Retinal pigment epithelial cell (primary cell): ENCODE measurements at regions not wholly inside any gene's neighbourhood (a gene's known extent, or its start where the extent isn't known, plus 50 kb on each side); places are given as distances from the start of the nearest gene placed in this dataset.

Experiments
- DNase-seq: peaks from one replicate; pipeline ENCODE4 v3.0.0-alpha.2; 2010; ENCODE audit warnings: low read depth
- H3K4me3 ChIP-seq: 2 replicates; pipeline ENCODE4 v1.5.1; 2011; ENCODE audit warnings: mild to moderate bottlenecking, low read length, control low read depth, moderate library complexity
- TF ChIP-seq, protein P1 (sequence below): conservative IDR thresholded peaks from 2 replicates; pipeline ENCODE4 v1.5.1; 2011; ENCODE audit warnings: low read depth, low read length, control low read depth, inconsistent platforms

DNA sequence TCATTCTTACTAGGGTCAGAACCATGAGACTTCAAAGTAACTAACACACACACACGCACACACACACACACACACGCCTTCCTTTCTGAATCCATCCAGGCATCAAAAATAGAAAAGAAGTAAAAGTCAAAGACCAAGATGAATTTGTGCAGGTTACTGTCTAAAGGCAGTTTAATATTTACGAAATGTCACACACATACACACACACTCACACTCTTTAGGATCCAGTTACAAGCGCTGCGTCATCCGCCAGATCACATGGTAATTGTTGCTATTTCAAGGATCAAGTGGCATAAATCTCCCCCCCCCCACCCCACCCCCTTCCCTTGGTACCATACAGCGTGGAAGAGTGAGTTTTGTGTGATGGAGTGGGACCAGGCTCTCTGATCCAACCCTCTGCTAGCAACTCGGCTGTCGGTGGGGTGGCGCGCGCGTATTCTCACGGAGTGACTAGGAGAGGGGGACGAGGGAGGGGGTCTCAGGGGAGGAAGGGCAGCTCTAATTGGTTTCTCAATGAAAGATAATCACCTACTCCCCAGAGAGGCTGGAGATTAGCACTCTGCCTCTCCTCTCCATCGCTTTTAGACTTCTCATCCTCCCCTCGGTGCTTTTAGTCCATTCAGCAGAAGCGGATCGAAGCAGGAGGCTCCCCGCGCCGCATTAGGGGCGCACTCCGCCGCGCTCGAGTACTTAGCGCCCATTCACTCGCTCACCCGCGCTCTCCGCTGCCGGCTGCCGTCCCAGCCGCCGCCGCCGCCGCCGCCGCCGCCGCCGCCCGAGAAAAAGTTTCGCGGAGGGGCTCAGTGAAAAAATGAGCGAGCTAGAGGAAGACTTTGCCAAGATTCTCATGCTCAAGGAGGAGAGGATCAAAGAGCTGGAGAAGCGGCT, 83.5 kb upstream of the PRKG1 start:
- peak; percentile 72 for DNase-seq
- TF ChIP-seq, protein P1, sequence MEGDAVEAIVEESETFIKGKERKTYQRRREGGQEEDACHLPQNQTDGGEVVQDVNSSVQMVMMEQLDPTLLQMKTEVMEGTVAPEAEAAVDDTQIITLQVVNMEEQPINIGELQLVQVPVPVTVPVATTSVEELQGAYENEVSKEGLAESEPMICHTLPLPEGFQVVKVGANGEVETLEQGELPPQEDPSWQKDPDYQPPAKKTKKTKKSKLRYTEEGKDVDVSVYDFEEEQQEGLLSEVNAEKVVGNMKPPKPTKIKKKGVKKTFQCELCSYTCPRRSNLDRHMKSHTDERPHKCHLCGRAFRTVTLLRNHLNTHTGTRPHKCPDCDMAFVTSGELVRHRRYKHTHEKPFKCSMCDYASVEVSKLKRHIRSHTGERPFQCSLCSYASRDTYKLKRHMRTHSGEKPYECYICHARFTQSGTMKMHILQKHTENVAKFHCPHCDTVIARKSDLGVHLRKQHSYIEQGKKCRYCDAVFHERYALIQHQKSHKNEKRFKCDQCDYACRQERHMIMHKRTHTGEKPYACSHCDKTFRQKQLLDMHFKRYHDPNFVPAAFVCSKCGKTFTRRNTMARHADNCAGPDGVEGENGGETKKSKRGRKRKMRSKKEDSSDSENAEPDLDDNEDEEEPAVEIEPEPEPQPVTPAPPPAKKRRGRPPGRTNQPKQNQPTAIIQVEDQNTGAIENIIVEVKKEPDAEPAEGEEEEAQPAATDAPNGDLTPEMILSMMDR = no peak
- H3K4me3 ChIP-seq = peak overlapping the region; percentile 77

DNA sequence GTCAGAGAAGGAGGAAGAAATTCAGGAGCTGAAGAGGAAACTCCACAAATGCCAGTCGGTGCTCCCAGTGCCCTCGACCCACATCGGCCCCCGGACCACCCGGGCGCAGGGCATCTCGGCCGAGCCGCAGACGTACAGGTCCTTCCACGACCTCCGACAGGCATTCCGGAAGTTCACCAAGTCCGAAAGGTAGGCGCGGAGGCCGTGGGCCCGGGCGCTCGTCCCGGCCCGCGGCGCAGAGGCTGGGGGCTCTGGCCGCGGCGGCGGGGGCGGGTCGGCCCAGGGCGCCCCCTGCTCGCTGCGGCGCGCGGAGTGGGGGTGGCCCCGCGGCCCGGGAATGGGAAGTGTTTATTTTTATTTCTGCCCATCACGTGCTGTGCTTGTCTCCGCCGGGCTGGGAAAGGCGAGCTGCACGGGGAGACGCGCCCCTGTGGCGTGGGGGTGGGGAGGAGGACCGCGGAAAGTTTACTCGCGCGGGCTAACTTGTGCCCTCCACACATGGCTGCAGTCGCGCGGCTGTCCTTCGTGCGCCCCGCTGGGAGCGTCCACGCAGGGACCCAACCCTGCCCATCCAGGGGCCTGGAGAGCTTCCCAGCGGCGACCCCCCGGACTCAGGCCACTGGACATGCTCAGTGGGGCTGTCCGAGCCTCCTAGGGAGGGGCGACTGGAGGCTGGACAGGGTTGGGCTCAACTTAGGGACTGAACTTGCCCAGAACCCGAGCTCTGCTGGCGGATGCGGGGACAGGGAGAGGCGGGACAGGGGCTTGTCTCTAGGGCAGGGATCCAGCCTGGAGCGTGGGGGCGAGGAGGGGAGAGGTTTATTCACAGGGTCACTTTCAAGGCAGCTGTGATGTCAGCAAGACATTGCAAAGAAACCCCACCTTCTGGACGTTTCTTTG, 82.6 kb upstream of the PRKG1 start:
- peak overlapping the region; percentile 77 for H3K4me3 ChIP-seq
- TF ChIP-seq, protein P1 = no peak
- DNase-seq = no peak

DNA sequence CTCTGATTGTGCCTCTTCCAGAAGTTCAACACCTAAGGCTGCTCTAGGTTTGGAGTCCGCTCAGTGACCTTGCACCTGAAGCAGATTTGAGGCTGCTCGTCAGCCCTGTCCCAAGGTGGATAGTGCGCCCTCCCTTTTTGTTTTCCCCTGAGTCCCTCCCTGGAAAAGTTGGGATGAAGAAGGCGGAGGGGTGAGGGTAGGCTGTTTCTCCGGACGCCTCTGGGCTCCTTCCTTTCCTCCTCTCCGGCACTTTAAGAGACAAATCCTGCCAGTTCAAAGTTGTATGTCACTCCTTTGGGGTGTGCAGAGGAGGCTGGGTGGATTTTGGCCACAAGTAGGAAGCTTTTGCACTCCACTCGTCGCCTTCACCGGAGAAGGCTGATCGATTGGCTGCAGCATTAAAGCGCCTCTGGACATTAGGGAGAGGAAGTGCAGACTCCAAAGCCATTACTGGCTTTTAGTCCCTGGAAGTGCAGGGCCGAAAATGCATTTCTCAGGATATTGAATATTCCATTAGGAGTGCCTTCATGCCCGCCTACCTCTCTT, 81.9 kb upstream of the PRKG1 start:
- DNase-seq = no peak
- peak overlapping the region; percentile 77 for H3K4me3 ChIP-seq
- TF ChIP-seq, protein P1 = no peak

DNA sequence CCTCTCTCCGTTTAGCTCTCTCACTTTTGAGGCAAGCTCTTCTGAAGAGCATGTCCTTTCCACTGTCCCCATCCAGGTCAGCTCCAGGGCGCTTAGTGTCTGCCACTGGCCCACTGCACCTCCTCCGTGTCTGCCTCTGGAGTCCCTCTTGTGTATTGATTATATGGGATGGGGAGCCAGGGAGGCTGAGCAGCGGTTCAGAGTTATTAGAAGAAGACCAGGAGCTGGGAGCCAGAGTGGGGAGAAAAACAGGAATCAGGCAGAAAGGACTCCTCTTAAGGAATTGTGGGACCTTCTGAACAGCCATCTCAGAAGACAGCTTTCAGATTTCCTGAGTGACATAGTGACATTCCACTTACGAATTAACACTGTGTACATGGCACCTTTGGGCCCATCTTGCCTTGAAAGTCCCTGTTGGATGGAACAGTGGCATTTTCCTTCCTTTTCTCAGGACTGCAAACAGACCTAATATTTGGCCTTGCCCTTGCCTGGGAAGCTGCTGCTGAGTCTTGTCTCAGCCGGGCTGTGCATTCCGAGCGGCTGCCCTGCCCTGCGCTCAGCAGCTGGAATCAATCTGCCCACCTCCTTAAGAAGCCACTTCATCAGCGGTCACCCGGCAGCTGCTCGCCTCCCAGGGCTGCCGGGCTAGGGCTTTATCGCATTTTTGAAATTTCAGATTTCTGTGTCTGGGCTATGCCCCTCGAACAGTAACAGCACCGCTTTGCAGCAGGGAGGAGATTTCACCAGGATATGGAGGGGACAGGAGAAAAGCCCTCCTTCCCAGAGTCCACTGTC, 81.1 kb upstream of the PRKG1 start:
- no peak for DNase-seq
- H3K4me3 ChIP-seq = peak overlapping the region; percentile 42
- TF ChIP-seq, protein P1 = no peak

DNA sequence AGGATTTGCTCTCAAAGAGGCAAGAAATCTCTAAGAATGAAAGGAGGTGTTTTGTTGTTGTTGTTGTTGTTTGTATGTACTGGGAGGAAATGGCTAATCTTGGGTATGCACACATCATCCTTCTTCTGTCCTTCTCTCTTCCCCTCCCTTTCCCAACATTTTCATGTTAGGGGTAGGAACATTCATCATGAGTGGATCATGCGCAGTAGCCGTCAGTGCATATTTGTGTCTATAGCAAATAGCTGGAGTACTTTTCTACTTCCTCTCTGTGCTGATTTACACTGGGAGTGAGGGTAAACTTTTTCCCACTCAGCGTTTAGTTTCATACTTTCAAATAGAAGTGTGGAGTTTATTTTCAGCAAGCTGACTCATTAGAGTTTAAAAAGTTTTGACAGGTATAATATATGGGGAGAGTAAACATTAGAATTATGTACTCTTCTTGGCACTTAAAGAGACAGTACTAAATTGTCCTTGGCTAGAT, 80.5 kb upstream of the PRKG1 start:
- DNase-seq = no peak
- H3K4me3 ChIP-seq = peak overlapping the region; percentile 42
- TF ChIP-seq, protein P1 = no peak

DNA sequence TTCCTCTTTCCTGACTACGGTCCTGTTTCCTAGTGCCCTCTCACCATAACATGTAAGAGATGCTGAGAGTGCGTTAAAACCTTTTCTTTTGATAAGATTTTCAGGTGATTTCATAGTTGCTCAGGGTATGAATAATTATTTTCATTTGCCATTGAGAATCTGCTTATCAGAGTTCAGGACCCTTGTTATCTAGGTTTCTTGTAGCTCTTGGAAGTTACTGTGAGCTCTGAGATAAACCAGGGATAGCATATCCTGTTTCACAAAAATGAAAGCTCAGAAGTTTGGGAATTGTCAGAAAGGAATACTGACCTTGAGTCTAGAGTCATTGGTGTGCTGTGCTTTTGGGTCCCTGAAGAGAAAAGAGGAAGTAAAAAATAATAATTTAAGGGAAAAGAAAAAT, 76.8 kb upstream of the PRKG1 start:
- H3K4me3 ChIP-seq = no peak overlapping the region
- TF ChIP-seq, protein P1 = no peak
- DNase-seq = no peak
